ENCODE measurements at regions not wholly inside any gene's neighbourhood (a gene's known extent, or its start where the extent isn't known, plus 50 kb on each side); places are given as distances from the start of the nearest gene placed in this dataset.

- H3K4me1 Mint-ChIP-seq (ENCODE audit: low read depth), result peaks cover 18% of the 10 kb centered on the region
- no peak for TF ChIP-seq CTCF (IDR thresholded peaks at IDR 0.05)
- no peaks in the 10 kb centered on the region for H3K9me3 Mint-ChIP-seq (ENCODE audit: low read depth)
- H3K4me3 Mint-ChIP-seq (ENCODE audit: unreplicated experiment), result no peak overlapping the region
- no peaks in the 10 kb centered on the region for H3K36me3 Mint-ChIP-seq (ENCODE audit: low read depth)
- no peak overlapping the region for H3K27ac Mint-ChIP-seq (ENCODE audit: unreplicated experiment)
- no peak for DNase-seq (ENCODE audit: low spot score)
- H3K27me3 Mint-ChIP-seq (ENCODE audit: low read depth), result no peaks in the 10 kb centered on the region
These were observed 72.2 kb upstream of the HMHB1 start for GRCh38 chr5:143739746-143740145.

GRCh38 chr5:143738417-143739401, 73.3 kb upstream of the HMHB1 start:
- Mint-ChIP-seq H3K27me3 (ENCODE audit: low read depth) (no peaks in the 10 kb centered on the region), H3K36me3 (ENCODE audit: low read depth) (no peaks in the 10 kb centered on the region)
- DNase-seq (ENCODE audit: low spot score), result no peak

GRCh38 chr5:143737062-143737461, 74.9 kb upstream of the HMHB1 start:
- H3K27ac Mint-ChIP-seq (ENCODE audit: unreplicated experiment), result no peak overlapping the region
- H3K27me3 Mint-ChIP-seq (ENCODE audit: low read depth), result no peaks in the 10 kb centered on the region
- DNase-seq (ENCODE audit: low spot score), result no peak
- H3K36me3 Mint-ChIP-seq (ENCODE audit: low read depth), result no peaks in the 10 kb centered on the region
- H3K4me3 Mint-ChIP-seq (ENCODE audit: unreplicated experiment), result no peak overlapping the region
- H3K4me1 Mint-ChIP-seq (ENCODE audit: low read depth), result peaks cover 15% of the 10 kb centered on the region
- H3K9me3 Mint-ChIP-seq (ENCODE audit: low read depth), result no peaks in the 10 kb centered on the region
- no peak for TF ChIP-seq CTCF (IDR thresholded peaks at IDR 0.05)

More at GRCh38 chr5:143738417-143739401, 73.3 kb upstream of the HMHB1 start:
- TF ChIP-seq CTCF (IDR thresholded peaks at IDR 0.05), result no peak
- Mint-ChIP-seq H3K27ac (ENCODE audit: unreplicated experiment) (no peak overlapping the region), H3K4me1 (ENCODE audit: low read depth) (peaks cover 15% of the 10 kb centered on the region), H3K9me3 (ENCODE audit: low read depth) (no peaks in the 10 kb centered on the region), H3K4me3 (ENCODE audit: unreplicated experiment) (no peak overlapping the region)

- no peak for DNase-seq (ENCODE audit: low spot score)
- H3K27ac Mint-ChIP-seq (ENCODE audit: unreplicated experiment), result no peak overlapping the region
- H3K9me3 Mint-ChIP-seq (ENCODE audit: low read depth), result peaks cover 1% of the 10 kb centered on the region
- H3K4me1 Mint-ChIP-seq (ENCODE audit: low read depth), result peaks cover 15% of the 10 kb centered on the region
- no peak for TF ChIP-seq CTCF (IDR thresholded peaks at IDR 0.05)
- no peaks in the 10 kb centered on the region for H3K36me3 Mint-ChIP-seq (ENCODE audit: low read depth)
- no peak overlapping the region for H3K4me3 Mint-ChIP-seq (ENCODE audit: unreplicated experiment)
- no peaks in the 10 kb centered on the region for H3K27me3 Mint-ChIP-seq (ENCODE audit: low read depth)
These were observed 77.5 kb upstream of the HMHB1 start for GRCh38 chr5:143734456-143734780.

- no peaks in the 10 kb centered on the region for H3K27me3 Mint-ChIP-seq (ENCODE audit: low read depth)
- no peak for TF ChIP-seq CTCF (IDR thresholded peaks at IDR 0.05)
- no peak for DNase-seq (ENCODE audit: low spot score)
These were observed 78.1 kb upstream of the HMHB1 start for GRCh38 chr5:143733665-143734455.

More at GRCh38 chr5:143733665-143734455, 78.1 kb upstream of the HMHB1 start:
- Mint-ChIP-seq H3K27ac (ENCODE audit: unreplicated experiment) (peak overlapping the region; percentile 67), H3K4me1 (ENCODE audit: low read depth) (peaks cover 15% of the 10 kb centered on the region), H3K4me3 (ENCODE audit: unreplicated experiment) (no peak overlapping the region), H3K9me3 (ENCODE audit: low read depth) (peaks cover 4% of the 10 kb centered on the region), H3K36me3 (ENCODE audit: low read depth) (no peaks in the 10 kb centered on the region)

Measured in chondrocyte (in vitro differentiated cells).